WTC11 (cell line): ENCODE measurements at regions not wholly inside any gene's neighbourhood (a gene's known extent, or its start where the extent isn't known, plus 50 kb on each side); places are given as distances from the start of the nearest gene placed in this dataset.

ENCODE experiments used
- ATAC-seq: fragments of 200-7000 bp; cut with Tn5 transposase; 2 replicates; pipeline ENCODE4 v1.10.0; 2021; ENCODE audit warnings: mild to moderate bottlenecking, moderate library complexity
- CTCF ChIA-PET: fragments of 300-600 bp; sonication (Branson Sonifier 250); formaldehyde crosslinking; loops from one replicate; lab custom pipeline; 2021; ENCODE audit warnings: antibody characterized with exemption; lab: Charles Lee
- POLR2A ChIA-PET: fragments of 350-600 bp; sonication (Branson Sonifier 250); formaldehyde crosslinking; loops from one replicate; lab custom pipeline; 2021; ENCODE audit warnings: antibody characterized with exemption; lab: Charles Lee
- DNase-seq: peaks from one replicate; pipeline ENCODE4 v3.0.0; 2021; ENCODE audit warnings: low spot score
- H3K27ac Mint-ChIP-seq: 2 replicates; pipeline ENCODE4 v1.8.0; 2021; ENCODE audit warnings: mixed read lengths
- H3K27me3 Mint-ChIP-seq: 2 replicates; pipeline ENCODE4 v1.8.0; 2021; ENCODE audit warnings: low read depth, mild to moderate bottlenecking, moderate library complexity, mixed read lengths
- H3K36me3 Mint-ChIP-seq: 2 replicates; pipeline ENCODE4 v1.8.0; 2021; ENCODE audit warnings: mixed read lengths
- H3K4me1 Mint-ChIP-seq: 2 replicates; pipeline ENCODE4 v1.8.0; 2022; ENCODE audit warnings: mixed read lengths
- H3K4me3 Mint-ChIP-seq: 2 replicates; pipeline ENCODE4 v1.8.0; 2021; ENCODE audit warnings: mild to moderate bottlenecking, moderate library complexity, mixed read lengths
- H3K9me3 Mint-ChIP-seq: 2 replicates; pipeline ENCODE4 v1.8.0; 2021; ENCODE audit warnings: mixed read lengths
- ATF1 ChIP-seq: sonication (generic); formaldehyde crosslinking; IDR thresholded peaks from 2 replicates; pipeline ENCODE4 v1.8.1; 2023; ENCODE audit warnings: mild to moderate bottlenecking, moderate library complexity, missing genetic modification reagents
- CREB1 ChIP-seq: sonication (generic); formaldehyde crosslinking; IDR thresholded peaks from 2 replicates; pipeline ENCODE4 v1.8.0; 2023; ENCODE audit warnings: mild to moderate bottlenecking, missing genetic modification reagents
- ETV6 ChIP-seq: sonication (generic); formaldehyde crosslinking; IDR thresholded peaks from 2 replicates; pipeline ENCODE4 v1.8.1; 2022; ENCODE audit warnings: mild to moderate bottlenecking, missing genetic modification reagents
- GABPB1 ChIP-seq: sonication (generic); formaldehyde crosslinking; IDR thresholded peaks from 2 replicates; pipeline ENCODE4 v1.8.1; 2023; ENCODE audit warnings: mild to moderate bottlenecking, missing genetic modification reagents
- NFYB ChIP-seq: sonication (generic); formaldehyde crosslinking; conservative IDR thresholded peaks from 2 replicates; pipeline ENCODE4 v1.8.0; 2022; ENCODE audit warnings: low read depth, missing genetic modification reagents
- NR3C1 ChIP-seq: sonication (generic); formaldehyde crosslinking; conservative IDR thresholded peaks from 2 replicates; pipeline ENCODE4 v1.8.1; 2023; ENCODE audit warnings: low read depth, mild to moderate bottlenecking, missing genetic modification reagents
- SMAD4 ChIP-seq: sonication (generic); formaldehyde crosslinking; IDR thresholded peaks from 2 replicates; pipeline ENCODE4 v1.8.0; 2022; ENCODE audit warnings: mild to moderate bottlenecking, missing genetic modification reagents
- ZNF416 ChIP-seq: fragments of 250-450 bp; sonication (Bioruptor Pico); IDR thresholded peaks from 2 replicates; pipeline ENCODE4 v1.9.0; 2021; ENCODE audit warnings: mild to moderate bottlenecking, inconsistent platforms
- TF ChIP-seq, protein P1 (sequence below): sonication (generic); formaldehyde crosslinking; IDR thresholded peaks from 2 replicates; pipeline ENCODE4 v1.8.1; 2022; ENCODE audit warnings: missing genetic modification reagents, borderline replicate concordance
- TF ChIP-seq, protein P2 (sequence below): sonication (generic); formaldehyde crosslinking; IDR thresholded peaks from 2 replicates; pipeline ENCODE4 v1.8.1; 2023; ENCODE audit warnings: mild to moderate bottlenecking, missing genetic modification reagents, moderate library complexity
- TF ChIP-seq, protein P3 (sequence below): fragments of 250-450 bp; sonication (Bioruptor Pico); IDR thresholded peaks from 2 replicates; pipeline ENCODE4 v1.9.0; 2021; ENCODE audit warnings: moderate library complexity, mild to moderate bottlenecking, inconsistent platforms, borderline replicate concordance
- TF ChIP-seq, protein P4 (sequence below): sonication (generic); formaldehyde crosslinking; conservative IDR thresholded peaks from 2 replicates; pipeline ENCODE4 v1.8.1; 2022; ENCODE audit warnings: mild to moderate bottlenecking, missing genetic modification reagents
- TF ChIP-seq, protein P5 (sequence below): sonication (generic); formaldehyde crosslinking; IDR thresholded peaks from 2 replicates; pipeline ENCODE4 v1.8.0; 2022; ENCODE audit warnings: mild to moderate bottlenecking, missing genetic modification reagents
- TF ChIP-seq, protein P6 (sequence below): sonication (generic); formaldehyde crosslinking; IDR thresholded peaks from 2 replicates; pipeline ENCODE4 v1.8.1; 2023; ENCODE audit warnings: mild to moderate bottlenecking, missing genetic modification reagents
- TF ChIP-seq, protein P7 (sequence below): sonication (generic); formaldehyde crosslinking; IDR thresholded peaks from 2 replicates; pipeline ENCODE4 v1.8.0; 2023; ENCODE audit warnings: missing genetic modification reagents, mild to moderate bottlenecking, borderline replicate concordance
- TF ChIP-seq, protein P8 (sequence below): sonication (generic); formaldehyde crosslinking; IDR thresholded peaks from 2 replicates; pipeline ENCODE4 v1.8.1; 2022; ENCODE audit warnings: low read depth, missing genetic modification reagents, borderline replicate concordance
- TF ChIP-seq, protein P9 (sequence below): sonication (generic); formaldehyde crosslinking; IDR thresholded peaks from 2 replicates; pipeline ENCODE4 v1.8.1; 2023; ENCODE audit warnings: mild to moderate bottlenecking, missing genetic modification reagents

DNA sequence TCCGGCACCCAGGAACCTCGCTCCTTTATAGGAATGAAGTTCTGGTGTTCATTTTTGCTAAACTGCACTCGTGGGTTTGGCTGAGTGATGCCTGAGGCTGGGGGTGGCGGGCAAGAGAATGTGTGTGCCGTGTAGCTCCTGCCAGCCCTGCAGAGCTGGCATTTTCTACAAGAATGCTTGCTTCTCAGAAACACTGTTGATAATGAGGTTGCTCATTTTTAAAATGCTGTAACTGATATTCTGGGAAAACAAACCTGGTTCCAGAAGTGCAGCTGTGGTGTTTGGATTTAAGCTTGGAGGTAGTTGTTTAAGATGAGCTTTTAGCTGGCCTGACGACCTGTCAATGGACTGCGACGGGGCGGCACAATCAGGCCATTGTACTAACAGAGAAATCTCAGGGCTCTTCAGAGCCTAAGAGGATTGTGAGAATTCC, 511.9 kb upstream of the TNP1 start:
- peaks cover 19% of the 10 kb centered on the region for H3K27me3 Mint-ChIP-seq
- H3K9me3 Mint-ChIP-seq: no peaks in the 10 kb centered on the region
- peaks cover 9% of the 10 kb centered on the region for H3K4me1 Mint-ChIP-seq
- TF ChIP-seq CREB1 (CRISPR knock-in tag): no peak
- TF ChIP-seq, protein P1, sequence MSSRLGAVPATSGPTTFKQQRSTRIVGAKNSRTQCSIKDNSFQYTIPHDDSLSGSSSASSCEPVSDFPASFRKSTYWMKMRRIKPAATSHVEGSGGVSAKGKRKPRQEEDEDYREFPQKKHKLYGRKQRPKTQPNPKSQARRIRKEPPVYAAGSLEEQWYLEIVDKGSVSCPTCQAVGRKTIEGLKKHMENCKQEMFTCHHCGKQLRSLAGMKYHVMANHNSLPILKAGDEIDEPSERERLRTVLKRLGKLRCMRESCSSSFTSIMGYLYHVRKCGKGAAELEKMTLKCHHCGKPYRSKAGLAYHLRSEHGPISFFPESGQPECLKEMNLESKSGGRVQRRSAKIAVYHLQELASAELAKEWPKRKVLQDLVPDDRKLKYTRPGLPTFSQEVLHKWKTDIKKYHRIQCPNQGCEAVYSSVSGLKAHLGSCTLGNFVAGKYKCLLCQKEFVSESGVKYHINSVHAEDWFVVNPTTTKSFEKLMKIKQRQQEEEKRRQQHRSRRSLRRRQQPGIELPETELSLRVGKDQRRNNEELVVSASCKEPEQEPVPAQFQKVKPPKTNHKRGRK (CRISPR knock-in tag): no peak
- TF ChIP-seq NR3C1 (CRISPR knock-in tag): no peak
- TF ChIP-seq, protein P2, sequence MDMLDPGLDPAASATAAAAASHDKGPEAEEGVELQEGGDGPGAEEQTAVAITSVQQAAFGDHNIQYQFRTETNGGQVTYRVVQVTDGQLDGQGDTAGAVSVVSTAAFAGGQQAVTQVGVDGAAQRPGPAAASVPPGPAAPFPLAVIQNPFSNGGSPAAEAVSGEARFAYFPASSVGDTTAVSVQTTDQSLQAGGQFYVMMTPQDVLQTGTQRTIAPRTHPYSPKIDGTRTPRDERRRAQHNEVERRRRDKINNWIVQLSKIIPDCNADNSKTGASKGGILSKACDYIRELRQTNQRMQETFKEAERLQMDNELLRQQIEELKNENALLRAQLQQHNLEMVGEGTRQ (CRISPR knock-in tag): no peak
- TF ChIP-seq, protein P3, sequence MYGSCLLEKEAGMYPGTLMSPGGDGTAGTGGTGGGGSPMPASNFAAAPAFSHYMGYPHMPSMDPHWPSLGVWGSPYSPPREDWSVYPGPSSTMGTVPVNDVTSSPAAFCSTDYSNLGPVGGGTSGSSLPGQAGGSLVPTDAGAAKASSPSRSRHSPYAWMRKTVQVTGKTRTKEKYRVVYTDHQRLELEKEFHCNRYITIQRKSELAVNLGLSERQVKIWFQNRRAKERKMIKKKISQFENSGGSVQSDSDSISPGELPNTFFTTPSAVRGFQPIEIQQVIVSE (CRISPR knock-in tag): no peak
- TF ChIP-seq, protein P4, sequence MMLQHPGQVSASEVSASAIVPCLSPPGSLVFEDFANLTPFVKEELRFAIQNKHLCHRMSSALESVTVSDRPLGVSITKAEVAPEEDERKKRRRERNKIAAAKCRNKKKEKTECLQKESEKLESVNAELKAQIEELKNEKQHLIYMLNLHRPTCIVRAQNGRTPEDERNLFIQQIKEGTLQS (CRISPR knock-in tag): no peak
- TF ChIP-seq, protein P5, sequence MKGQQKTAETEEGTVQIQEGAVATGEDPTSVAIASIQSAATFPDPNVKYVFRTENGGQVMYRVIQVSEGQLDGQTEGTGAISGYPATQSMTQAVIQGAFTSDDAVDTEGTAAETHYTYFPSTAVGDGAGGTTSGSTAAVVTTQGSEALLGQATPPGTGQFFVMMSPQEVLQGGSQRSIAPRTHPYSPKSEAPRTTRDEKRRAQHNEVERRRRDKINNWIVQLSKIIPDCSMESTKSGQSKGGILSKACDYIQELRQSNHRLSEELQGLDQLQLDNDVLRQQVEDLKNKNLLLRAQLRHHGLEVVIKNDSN: no peak
- TF ChIP-seq, protein P6, sequence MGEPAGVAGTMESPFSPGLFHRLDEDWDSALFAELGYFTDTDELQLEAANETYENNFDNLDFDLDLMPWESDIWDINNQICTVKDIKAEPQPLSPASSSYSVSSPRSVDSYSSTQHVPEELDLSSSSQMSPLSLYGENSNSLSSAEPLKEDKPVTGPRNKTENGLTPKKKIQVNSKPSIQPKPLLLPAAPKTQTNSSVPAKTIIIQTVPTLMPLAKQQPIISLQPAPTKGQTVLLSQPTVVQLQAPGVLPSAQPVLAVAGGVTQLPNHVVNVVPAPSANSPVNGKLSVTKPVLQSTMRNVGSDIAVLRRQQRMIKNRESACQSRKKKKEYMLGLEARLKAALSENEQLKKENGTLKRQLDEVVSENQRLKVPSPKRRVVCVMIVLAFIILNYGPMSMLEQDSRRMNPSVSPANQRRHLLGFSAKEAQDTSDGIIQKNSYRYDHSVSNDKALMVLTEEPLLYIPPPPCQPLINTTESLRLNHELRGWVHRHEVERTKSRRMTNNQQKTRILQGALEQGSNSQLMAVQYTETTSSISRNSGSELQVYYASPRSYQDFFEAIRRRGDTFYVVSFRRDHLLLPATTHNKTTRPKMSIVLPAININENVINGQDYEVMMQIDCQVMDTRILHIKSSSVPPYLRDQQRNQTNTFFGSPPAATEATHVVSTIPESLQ: no peak
- no peak for TF ChIP-seq ETV6
- TF ChIP-seq, protein P7, sequence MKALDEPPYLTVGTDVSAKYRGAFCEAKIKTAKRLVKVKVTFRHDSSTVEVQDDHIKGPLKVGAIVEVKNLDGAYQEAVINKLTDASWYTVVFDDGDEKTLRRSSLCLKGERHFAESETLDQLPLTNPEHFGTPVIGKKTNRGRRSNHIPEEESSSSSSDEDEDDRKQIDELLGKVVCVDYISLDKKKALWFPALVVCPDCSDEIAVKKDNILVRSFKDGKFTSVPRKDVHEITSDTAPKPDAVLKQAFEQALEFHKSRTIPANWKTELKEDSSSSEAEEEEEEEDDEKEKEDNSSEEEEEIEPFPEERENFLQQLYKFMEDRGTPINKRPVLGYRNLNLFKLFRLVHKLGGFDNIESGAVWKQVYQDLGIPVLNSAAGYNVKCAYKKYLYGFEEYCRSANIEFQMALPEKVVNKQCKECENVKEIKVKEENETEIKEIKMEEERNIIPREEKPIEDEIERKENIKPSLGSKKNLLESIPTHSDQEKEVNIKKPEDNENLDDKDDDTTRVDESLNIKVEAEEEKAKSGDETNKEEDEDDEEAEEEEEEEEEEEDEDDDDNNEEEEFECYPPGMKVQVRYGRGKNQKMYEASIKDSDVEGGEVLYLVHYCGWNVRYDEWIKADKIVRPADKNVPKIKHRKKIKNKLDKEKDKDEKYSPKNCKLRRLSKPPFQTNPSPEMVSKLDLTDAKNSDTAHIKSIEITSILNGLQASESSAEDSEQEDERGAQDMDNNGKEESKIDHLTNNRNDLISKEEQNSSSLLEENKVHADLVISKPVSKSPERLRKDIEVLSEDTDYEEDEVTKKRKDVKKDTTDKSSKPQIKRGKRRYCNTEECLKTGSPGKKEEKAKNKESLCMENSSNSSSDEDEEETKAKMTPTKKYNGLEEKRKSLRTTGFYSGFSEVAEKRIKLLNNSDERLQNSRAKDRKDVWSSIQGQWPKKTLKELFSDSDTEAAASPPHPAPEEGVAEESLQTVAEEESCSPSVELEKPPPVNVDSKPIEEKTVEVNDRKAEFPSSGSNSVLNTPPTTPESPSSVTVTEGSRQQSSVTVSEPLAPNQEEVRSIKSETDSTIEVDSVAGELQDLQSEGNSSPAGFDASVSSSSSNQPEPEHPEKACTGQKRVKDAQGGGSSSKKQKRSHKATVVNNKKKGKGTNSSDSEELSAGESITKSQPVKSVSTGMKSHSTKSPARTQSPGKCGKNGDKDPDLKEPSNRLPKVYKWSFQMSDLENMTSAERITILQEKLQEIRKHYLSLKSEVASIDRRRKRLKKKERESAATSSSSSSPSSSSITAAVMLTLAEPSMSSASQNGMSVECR: no peak
- no peak for TF ChIP-seq ATF1
- TF ChIP-seq SMAD4: no peak
- TF ChIP-seq, protein P8, sequence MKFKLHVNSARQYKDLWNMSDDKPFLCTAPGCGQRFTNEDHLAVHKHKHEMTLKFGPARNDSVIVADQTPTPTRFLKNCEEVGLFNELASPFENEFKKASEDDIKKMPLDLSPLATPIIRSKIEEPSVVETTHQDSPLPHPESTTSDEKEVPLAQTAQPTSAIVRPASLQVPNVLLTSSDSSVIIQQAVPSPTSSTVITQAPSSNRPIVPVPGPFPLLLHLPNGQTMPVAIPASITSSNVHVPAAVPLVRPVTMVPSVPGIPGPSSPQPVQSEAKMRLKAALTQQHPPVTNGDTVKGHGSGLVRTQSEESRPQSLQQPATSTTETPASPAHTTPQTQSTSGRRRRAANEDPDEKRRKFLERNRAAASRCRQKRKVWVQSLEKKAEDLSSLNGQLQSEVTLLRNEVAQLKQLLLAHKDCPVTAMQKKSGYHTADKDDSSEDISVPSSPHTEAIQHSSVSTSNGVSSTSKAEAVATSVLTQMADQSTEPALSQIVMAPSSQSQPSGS (CRISPR knock-in tag): no peak
- TF ChIP-seq, protein P9, sequence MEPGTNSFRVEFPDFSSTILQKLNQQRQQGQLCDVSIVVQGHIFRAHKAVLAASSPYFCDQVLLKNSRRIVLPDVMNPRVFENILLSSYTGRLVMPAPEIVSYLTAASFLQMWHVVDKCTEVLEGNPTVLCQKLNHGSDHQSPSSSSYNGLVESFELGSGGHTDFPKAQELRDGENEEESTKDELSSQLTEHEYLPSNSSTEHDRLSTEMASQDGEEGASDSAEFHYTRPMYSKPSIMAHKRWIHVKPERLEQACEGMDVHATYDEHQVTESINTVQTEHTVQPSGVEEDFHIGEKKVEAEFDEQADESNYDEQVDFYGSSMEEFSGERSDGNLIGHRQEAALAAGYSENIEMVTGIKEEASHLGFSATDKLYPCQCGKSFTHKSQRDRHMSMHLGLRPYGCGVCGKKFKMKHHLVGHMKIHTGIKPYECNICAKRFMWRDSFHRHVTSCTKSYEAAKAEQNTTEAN (CRISPR knock-in tag): no peak
- no peak for TF ChIP-seq ZNF416 (CRISPR knock-in tag)
- TF ChIP-seq NFYB (CRISPR knock-in tag): no peak
- TF ChIP-seq GABPB1 (CRISPR knock-in tag): no peak
- DNase-seq: no peak
- ChIA-PET POLR2A (no interaction called here), CTCF (no interaction called here)
- no peak overlapping the region for H3K27ac Mint-ChIP-seq
- H3K4me3 Mint-ChIP-seq: no peak overlapping the region
- no peak for ATAC-seq
- no peaks in the 10 kb centered on the region for H3K36me3 Mint-ChIP-seq
